ENCODE measurements at regions not wholly inside any gene's neighbourhood (a gene's known extent, or its start where the extent isn't known, plus 50 kb on each side); places are given as distances from the start of the nearest gene placed in this dataset.

DNA sequence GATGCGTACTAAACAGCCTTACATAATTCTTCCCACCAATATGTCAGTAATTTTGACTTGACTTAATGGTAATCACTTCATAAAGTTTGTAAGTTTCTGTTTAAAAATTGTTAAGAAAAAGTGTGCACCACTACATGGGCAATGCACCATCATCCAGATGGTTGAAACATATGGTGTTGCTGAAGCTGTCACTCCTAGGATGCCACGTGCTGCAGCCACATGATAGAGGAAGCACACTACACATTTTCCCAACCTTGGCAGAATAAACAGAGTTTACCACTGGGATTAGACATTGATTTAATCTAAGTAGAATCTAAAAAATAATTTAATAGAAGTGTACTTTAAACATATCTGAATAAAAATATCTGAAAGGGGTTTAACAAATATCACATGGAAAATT is 1209.9 kb downstream of the NSUN3 start:
- peaks cover 8% of the 10 kb centered on the region for H3K4me1 ChIP-seq (ENCODE audit: control insufficient read depth, insufficient read depth, low read length)
- no peaks in the 10 kb centered on the region for H3K9me3 ChIP-seq (ENCODE audit: control insufficient read depth, insufficient read depth, low read length)
- no peaks in the 10 kb centered on the region for H3K36me3 ChIP-seq (ENCODE audit: control insufficient read depth, insufficient read depth, low read length)
- H3K9ac ChIP-seq (ENCODE audit: low read depth, low read length): no peak overlapping the region
- no peak overlapping the region for H3K4me3 ChIP-seq (ENCODE audit: low read depth, low read length)
- H3K27me3 ChIP-seq (ENCODE audit: control insufficient read depth, insufficient read depth, low read length): no peaks in the 10 kb centered on the region

DNA sequence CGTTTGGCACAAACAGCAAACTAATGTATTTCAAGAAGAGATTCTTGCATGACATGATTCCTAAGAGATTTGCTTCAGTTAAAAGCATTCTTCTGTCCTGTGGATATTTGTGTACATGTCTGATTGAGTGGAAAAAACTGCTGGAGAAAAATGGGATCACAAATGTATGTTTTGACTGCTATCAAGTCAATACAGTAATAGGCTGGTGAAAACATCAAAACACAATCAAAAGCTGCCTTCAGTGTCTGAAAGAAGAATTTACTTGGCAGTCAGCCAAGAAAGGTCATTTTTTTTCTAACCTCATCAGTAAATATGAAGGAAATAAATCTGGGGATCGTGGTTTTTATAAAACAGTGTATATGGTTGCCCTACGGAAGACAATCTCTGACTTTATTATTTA is 1214.8 kb downstream of the NSUN3 start:
- Histone ChIP-seq H3K27me3 (ENCODE audit: control insufficient read depth, insufficient read depth, low read length) (no peaks in the 10 kb centered on the region), H3K4me3 (ENCODE audit: low read depth, low read length) (no peak overlapping the region), H3K36me3 (ENCODE audit: control insufficient read depth, insufficient read depth, low read length) (no peaks in the 10 kb centered on the region), H3K9ac (ENCODE audit: low read depth, low read length) (no peak overlapping the region), H3K4me1 (ENCODE audit: control insufficient read depth, insufficient read depth, low read length) (peaks cover 12% of the 10 kb centered on the region), H3K9me3 (ENCODE audit: control insufficient read depth, insufficient read depth, low read length) (peaks cover 4% of the 10 kb centered on the region)

DNA sequence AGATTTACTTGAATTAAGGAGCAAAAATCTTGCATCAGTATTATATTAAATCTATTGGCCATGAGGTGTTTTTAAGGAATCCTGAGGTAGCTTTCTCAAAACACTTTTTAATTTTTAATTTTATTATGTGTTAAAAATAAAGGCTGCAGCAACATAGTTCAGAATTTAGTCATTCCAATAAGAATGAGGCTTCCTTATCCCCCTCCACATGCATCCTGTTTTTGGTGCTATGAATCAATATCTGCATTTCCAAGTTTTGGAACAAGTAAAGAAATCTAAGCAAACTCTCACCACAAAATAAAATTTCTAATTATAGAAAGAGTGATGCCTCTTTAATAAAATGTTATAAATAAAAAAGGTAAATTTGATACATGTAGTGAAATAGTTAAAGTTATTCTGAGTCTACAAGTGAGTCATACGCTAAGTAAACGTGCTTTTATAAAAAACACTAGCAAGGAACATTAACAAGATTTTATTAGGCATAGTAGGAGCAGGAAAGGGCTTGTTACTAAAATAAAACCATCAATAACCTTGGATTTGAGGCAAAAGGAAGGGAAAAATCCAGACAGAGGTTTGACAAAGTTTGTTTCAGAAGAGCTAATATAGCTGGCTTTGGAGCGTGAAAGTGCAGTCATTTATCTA is 1218.0 kb downstream of the NSUN3 start:
- Histone ChIP-seq H3K9ac (ENCODE audit: low read depth, low read length) (no peak overlapping the region), H3K4me1 (ENCODE audit: control insufficient read depth, insufficient read depth, low read length) (peaks cover 12% of the 10 kb centered on the region), H3K9me3 (ENCODE audit: control insufficient read depth, insufficient read depth, low read length) (peaks cover 4% of the 10 kb centered on the region), H3K27me3 (ENCODE audit: control insufficient read depth, insufficient read depth, low read length) (no peaks in the 10 kb centered on the region), H3K4me3 (ENCODE audit: low read depth, low read length) (no peak overlapping the region), H3K36me3 (ENCODE audit: control insufficient read depth, insufficient read depth, low read length) (no peaks in the 10 kb centered on the region)

DNA sequence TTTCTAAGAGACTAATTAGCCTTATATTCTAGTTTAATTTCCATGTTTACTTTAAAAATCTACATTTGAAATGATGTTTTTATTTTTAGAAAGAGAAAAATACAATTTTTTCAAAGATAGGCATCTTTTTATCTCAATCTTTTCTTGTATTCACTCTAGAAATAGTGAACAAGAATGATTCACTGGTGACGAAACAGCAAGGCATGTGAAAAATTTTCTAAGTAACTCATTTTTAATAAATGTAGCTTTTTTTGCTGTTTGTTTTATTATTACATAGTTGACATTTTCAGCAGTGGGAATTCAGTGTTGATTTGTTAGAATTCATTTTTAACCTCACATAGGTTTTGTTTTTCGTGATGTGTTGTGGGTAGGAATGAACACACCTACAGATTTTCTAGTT is 1226.4 kb downstream of the NSUN3 start:
- Histone ChIP-seq H3K9me3 (ENCODE audit: control insufficient read depth, insufficient read depth, low read length) (no peaks in the 10 kb centered on the region), H3K27me3 (ENCODE audit: control insufficient read depth, insufficient read depth, low read length) (no peaks in the 10 kb centered on the region), H3K4me3 (ENCODE audit: low read depth, low read length) (no peak overlapping the region), H3K36me3 (ENCODE audit: control insufficient read depth, insufficient read depth, low read length) (no peaks in the 10 kb centered on the region), H3K9ac (ENCODE audit: low read depth, low read length) (no peak overlapping the region), H3K4me1 (ENCODE audit: control insufficient read depth, insufficient read depth, low read length) (no peaks in the 10 kb centered on the region)

DNA sequence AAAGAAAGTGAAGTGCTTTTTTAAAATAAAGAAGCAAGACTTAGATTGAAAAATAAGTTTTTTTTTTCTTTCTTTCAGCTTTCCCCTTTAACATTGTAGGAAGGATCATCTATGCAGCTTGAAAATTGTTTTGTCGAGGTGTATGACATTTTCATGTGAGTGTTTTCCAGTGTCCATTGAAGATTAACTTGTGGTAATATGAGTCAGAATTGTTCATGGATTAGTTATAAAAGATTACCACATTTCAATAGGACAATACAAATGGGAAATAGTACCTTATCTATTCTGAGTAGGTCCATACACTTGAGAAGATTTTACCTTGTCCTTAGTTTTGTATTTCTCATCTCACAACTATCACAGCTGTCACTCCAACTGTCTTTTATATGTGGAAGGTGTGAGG is 1234.7 kb downstream of the NSUN3 start:
- no peaks in the 10 kb centered on the region for H3K36me3 ChIP-seq (ENCODE audit: control insufficient read depth, insufficient read depth, low read length)
- H3K27me3 ChIP-seq (ENCODE audit: control insufficient read depth, insufficient read depth, low read length): no peaks in the 10 kb centered on the region
- no peaks in the 10 kb centered on the region for H3K9me3 ChIP-seq (ENCODE audit: control insufficient read depth, insufficient read depth, low read length)
- no peak overlapping the region for H3K9ac ChIP-seq (ENCODE audit: low read depth, low read length)
- no peak overlapping the region for H3K4me3 ChIP-seq (ENCODE audit: low read depth, low read length)
- no peaks in the 10 kb centered on the region for H3K4me1 ChIP-seq (ENCODE audit: control insufficient read depth, insufficient read depth, low read length)

DNA sequence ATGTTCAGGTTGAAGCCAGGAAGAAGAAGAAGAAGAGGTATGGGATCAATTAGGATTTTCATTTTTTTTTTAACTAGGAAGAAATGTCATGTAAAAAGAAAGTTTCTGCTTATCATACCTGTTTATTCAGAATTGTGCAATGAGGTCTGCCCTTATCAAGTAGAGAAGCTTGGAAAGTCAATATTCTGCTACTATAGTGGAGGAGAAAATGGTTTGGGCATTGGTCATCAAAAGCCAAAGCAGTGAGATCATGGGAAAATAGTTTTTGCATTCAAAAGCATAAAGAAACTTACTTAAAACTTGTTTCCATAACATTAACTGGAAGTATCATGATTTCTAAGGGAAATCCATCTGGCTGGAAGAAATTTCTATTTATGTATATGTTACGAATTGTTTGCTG is 1239.2 kb downstream of the NSUN3 start:
- Histone ChIP-seq H3K4me1 (ENCODE audit: control insufficient read depth, insufficient read depth, low read length) (no peaks in the 10 kb centered on the region), H3K9ac (ENCODE audit: low read depth, low read length) (no peak overlapping the region), H3K27me3 (ENCODE audit: control insufficient read depth, insufficient read depth, low read length) (no peaks in the 10 kb centered on the region)

DNA sequence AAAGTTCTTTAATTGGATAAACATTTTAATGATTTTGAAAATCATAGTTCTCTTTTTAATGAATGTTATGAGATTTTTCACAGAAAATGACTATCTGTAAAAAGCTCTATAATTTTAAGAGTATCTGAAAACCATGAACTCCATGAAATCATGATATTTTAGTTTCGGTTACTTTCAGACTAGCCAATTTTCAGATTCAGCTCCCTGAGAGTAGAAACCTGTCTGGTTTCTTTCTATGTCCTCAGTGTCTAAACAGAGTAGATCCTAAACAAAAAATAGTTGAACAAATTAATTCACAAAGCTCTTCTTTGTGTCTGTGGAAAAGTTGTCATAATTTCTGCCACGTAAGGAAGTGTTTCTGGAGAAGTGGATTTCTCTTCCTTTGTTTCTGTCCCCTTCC is 1247.7 kb downstream of the NSUN3 start:
- Histone ChIP-seq H3K27me3 (ENCODE audit: control insufficient read depth, insufficient read depth, low read length) (no peaks in the 10 kb centered on the region), H3K9me3 (ENCODE audit: control insufficient read depth, insufficient read depth, low read length) (no peaks in the 10 kb centered on the region), H3K9ac (ENCODE audit: low read depth, low read length) (no peak overlapping the region), H3K36me3 (ENCODE audit: control insufficient read depth, insufficient read depth, low read length) (no peaks in the 10 kb centered on the region), H3K4me1 (ENCODE audit: control insufficient read depth, insufficient read depth, low read length) (no peaks in the 10 kb centered on the region), H3K4me3 (ENCODE audit: low read depth, low read length) (no peak overlapping the region)

More for the DNA sequence above, 1239.2 kb downstream of the NSUN3 start:
- no peak overlapping the region for H3K4me3 ChIP-seq (ENCODE audit: low read depth, low read length)
- no peaks in the 10 kb centered on the region for H3K9me3 ChIP-seq (ENCODE audit: control insufficient read depth, insufficient read depth, low read length)
- no peaks in the 10 kb centered on the region for H3K36me3 ChIP-seq (ENCODE audit: control insufficient read depth, insufficient read depth, low read length)

DNA sequence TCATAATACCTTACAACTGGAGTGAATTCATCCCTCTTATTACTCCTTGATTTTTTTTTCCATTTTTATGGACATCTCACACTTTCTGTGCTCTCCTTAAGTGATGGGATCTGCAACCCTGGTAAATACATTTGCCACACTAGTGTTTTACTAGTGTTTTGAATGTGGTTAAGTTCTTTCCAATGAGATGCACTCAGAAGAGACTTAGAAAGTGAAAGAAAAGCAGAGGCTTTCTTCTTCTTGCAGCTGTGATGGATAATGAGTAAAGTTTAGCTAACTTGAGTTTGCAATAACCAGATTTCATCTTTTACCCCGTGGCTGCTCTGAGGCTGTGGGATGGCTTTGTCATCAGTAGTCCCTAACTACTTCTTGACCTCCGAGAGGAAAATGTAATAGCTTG is 1248.4 kb downstream of the NSUN3 start:
- Histone ChIP-seq H3K27me3 (ENCODE audit: control insufficient read depth, insufficient read depth, low read length) (no peaks in the 10 kb centered on the region), H3K9me3 (ENCODE audit: control insufficient read depth, insufficient read depth, low read length) (no peaks in the 10 kb centered on the region), H3K36me3 (ENCODE audit: control insufficient read depth, insufficient read depth, low read length) (no peaks in the 10 kb centered on the region), H3K9ac (ENCODE audit: low read depth, low read length) (no peak overlapping the region), H3K4me1 (ENCODE audit: control insufficient read depth, insufficient read depth, low read length) (no peaks in the 10 kb centered on the region), H3K4me3 (ENCODE audit: low read depth, low read length) (no peak overlapping the region)

DNA sequence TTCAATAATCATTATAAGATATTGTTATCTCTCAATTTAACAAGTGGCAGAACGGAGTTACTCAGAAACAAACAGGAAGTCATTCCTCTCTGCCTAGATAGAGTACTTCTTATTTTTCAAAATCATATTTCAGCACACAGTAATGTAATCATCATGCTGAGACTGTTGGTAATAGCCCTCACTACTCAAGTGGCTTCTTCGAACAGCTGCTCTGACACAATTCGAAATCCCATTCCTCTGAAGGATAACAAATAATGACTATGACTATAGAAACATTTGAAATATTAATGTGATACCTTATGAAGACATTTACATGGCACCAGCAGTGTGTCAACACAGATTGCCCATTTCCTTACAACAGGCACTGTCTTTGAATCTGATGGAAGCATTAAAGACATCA is 1249.8 kb downstream of the NSUN3 start:
- H3K36me3 ChIP-seq (ENCODE audit: control insufficient read depth, insufficient read depth, low read length): no peaks in the 10 kb centered on the region
- no peaks in the 10 kb centered on the region for H3K27me3 ChIP-seq (ENCODE audit: control insufficient read depth, insufficient read depth, low read length)
- no peak overlapping the region for H3K9ac ChIP-seq (ENCODE audit: low read depth, low read length)
- H3K9me3 ChIP-seq (ENCODE audit: control insufficient read depth, insufficient read depth, low read length): no peaks in the 10 kb centered on the region
- no peaks in the 10 kb centered on the region for H3K4me1 ChIP-seq (ENCODE audit: control insufficient read depth, insufficient read depth, low read length)
- no peak overlapping the region for H3K4me3 ChIP-seq (ENCODE audit: low read depth, low read length)

DNA sequence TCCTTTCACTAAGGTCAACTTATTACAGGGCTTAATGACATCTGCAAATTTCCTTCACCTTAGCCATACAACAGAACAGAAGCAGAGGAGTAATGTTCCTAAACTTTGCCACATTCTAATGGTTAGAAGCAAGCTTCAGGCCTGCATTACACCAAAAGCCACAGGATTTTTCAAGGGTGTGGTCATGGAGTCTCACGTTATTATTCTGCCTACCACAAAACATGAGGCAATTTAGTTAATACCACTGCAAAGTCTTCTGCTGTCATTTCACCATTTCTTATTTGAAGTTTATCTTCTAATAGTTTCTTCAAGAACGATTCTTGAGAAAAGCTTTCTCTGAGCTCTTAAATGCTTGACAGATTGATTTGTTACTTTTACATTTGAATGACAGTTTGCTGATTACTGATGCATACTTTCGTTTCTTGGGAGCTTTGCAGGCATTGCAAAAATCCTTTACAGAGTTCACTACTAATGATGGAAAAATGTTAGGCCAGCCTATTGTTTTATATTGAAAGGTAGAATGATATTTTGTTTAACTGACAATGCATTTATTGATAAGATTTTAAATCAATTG is 1257.1 kb downstream of the NSUN3 start:
- H3K4me3 ChIP-seq (ENCODE audit: low read depth, low read length): no peak overlapping the region
- no peaks in the 10 kb centered on the region for H3K36me3 ChIP-seq (ENCODE audit: control insufficient read depth, insufficient read depth, low read length)
- peaks cover 9% of the 10 kb centered on the region for H3K4me1 ChIP-seq (ENCODE audit: control insufficient read depth, insufficient read depth, low read length)
- H3K27me3 ChIP-seq (ENCODE audit: control insufficient read depth, insufficient read depth, low read length): no peaks in the 10 kb centered on the region
- no peak overlapping the region for H3K9ac ChIP-seq (ENCODE audit: low read depth, low read length)
- H3K9me3 ChIP-seq (ENCODE audit: control insufficient read depth, insufficient read depth, low read length): no peaks in the 10 kb centered on the region

DNA sequence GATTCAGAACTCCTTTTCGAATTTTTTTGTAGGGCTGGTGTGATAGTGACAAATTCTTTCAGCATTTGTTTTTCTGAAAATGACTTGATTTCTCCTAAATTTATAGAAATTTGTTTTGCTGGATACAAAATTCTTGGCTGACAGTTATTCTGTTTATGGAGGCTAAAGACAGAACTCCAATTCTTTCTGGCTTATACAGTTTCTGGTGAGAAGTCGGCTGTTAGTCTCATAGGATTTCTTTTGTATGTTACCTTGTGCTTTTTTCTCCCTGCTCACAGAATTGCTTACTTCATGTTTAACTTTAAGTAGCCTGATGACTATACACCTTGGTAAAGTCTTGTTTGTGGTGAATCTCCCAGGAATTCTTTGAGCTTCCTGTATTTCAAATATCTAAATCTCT is 1264.6 kb downstream of the NSUN3 start:
- Histone ChIP-seq H3K4me1 (ENCODE audit: control insufficient read depth, insufficient read depth, low read length) (no peaks in the 10 kb centered on the region), H3K27me3 (ENCODE audit: control insufficient read depth, insufficient read depth, low read length) (no peaks in the 10 kb centered on the region), H3K9me3 (ENCODE audit: control insufficient read depth, insufficient read depth, low read length) (no peaks in the 10 kb centered on the region), H3K36me3 (ENCODE audit: control insufficient read depth, insufficient read depth, low read length) (no peaks in the 10 kb centered on the region), H3K9ac (ENCODE audit: low read depth, low read length) (no peak overlapping the region), H3K4me3 (ENCODE audit: low read depth, low read length) (no peak overlapping the region)

DNA sequence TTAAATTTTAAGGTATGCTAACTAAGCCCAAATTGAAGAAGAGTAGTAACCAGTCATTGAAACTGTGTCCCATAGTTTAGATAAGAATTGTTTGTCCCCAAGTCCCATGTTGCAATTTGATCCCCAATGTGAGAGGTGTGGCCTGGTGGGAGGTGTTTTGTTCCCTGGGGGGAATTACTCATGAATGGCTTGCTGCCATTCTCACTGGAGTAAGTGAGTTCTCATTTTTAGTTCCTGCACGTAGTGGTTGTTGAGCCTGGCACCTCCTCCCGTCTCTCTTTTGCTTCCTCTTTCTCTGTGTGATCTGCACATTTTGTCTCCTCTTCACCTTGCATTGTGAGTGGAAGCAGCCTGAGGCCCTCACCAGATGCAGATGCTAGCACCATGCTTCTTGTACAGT is 1271.0 kb downstream of the NSUN3 start:
- no peaks in the 10 kb centered on the region for H3K4me1 ChIP-seq (ENCODE audit: control insufficient read depth, insufficient read depth, low read length)
- no peaks in the 10 kb centered on the region for H3K27me3 ChIP-seq (ENCODE audit: control insufficient read depth, insufficient read depth, low read length)
- no peaks in the 10 kb centered on the region for H3K36me3 ChIP-seq (ENCODE audit: control insufficient read depth, insufficient read depth, low read length)
- no peaks in the 10 kb centered on the region for H3K9me3 ChIP-seq (ENCODE audit: control insufficient read depth, insufficient read depth, low read length)
- H3K9ac ChIP-seq (ENCODE audit: low read depth, low read length): no peak overlapping the region
- no peak overlapping the region for H3K4me3 ChIP-seq (ENCODE audit: low read depth, low read length)
